ENCODE measurements at regions not wholly inside any gene's neighbourhood (a gene's known extent, or its start where the extent isn't known, plus 50 kb on each side); places are given as distances from the start of the nearest gene placed in this dataset.

- no peak for DNase-seq
- no peaks in the 10 kb centered on the region for H3K36me3 ChIP-seq
- no peaks in the 10 kb centered on the region for H3K4me1 ChIP-seq
- no peaks in the 10 kb centered on the region for H3K27me3 ChIP-seq
- no peaks in the 10 kb centered on the region for H3K9me3 ChIP-seq (replicated peaks)
- H3K27ac ChIP-seq, result no peak overlapping the region
- no peak overlapping the region for H3K4me3 ChIP-seq
These were observed 2042.2 kb downstream of the ARAP2 start for GRCh38 chr4:34202154-34202553.

GRCh38 chr4:34220601-34221000, 2023.7 kb downstream of the ARAP2 start:
- no peaks in the 10 kb centered on the region for H3K4me1 ChIP-seq
- no peaks in the 10 kb centered on the region for H3K27me3 ChIP-seq
- no peaks in the 10 kb centered on the region for H3K36me3 ChIP-seq
- DNase-seq, result no peak
- no peaks in the 10 kb centered on the region for H3K9me3 ChIP-seq (replicated peaks)
- no peak overlapping the region for H3K27ac ChIP-seq
- H3K4me3 ChIP-seq, result no peak overlapping the region

DNA sequence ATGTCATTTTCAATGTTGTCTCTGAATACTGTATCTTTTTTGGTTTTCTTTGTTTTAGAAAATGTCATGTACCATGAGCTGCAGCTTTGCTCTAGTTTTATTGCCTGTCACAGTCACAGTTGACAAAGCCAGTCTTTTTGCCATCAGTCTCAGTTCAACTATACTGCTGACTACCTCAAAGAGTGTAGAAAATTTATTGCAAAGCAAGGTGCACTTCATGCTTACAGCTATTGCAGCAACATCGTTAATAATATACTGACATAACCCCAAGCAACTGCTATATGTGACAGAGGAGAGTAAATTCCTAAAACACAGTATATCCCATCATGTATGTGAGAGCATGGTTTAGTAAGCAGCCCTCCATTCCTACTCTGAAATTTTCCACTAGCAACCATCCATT, 2022.3 kb downstream of the ARAP2 start:
- Histone ChIP-seq H3K27me3 (no peaks in the 10 kb centered on the region), H3K36me3 (no peaks in the 10 kb centered on the region), H3K27ac (no peak overlapping the region), H3K9me3 (replicated peaks) (no peaks in the 10 kb centered on the region), H3K4me3 (no peak overlapping the region), H3K4me1 (no peaks in the 10 kb centered on the region)
- DNase-seq, result no peak

GRCh38 chr4:34236118-34236517, 2008.2 kb downstream of the ARAP2 start:
- H3K27ac ChIP-seq, result no peak overlapping the region
- H3K27me3 ChIP-seq, result no peaks in the 10 kb centered on the region
- H3K36me3 ChIP-seq, result no peaks in the 10 kb centered on the region
- DNase-seq, result no peak
- H3K9me3 ChIP-seq (replicated peaks), result no peaks in the 10 kb centered on the region
- H3K4me1 ChIP-seq, result no peaks in the 10 kb centered on the region
- no peak overlapping the region for H3K4me3 ChIP-seq

DNA sequence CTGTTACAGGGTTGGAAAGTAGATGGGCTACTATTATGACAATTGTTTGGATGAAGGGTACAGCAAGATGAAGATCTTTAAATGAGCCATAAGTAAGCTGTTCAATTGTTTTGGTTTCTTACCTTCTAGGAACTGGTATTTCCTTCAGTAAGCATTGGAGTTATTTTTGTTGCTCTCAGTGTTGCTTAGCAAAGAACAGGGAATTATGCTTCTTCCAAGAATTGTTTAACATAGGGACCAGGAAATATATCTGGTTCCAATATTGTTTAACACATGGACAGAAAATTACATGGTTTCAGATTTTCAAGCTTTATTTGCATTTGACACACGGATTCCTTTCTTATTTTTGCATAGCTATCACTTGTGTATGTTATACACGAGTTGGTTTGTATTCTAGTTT, 1999.0 kb downstream of the ARAP2 start:
- no peaks in the 10 kb centered on the region for H3K36me3 ChIP-seq
- DNase-seq, result no peak
- H3K27ac ChIP-seq, result no peak overlapping the region
- H3K4me1 ChIP-seq, result no peaks in the 10 kb centered on the region
- H3K4me3 ChIP-seq, result no peak overlapping the region
- no peaks in the 10 kb centered on the region for H3K27me3 ChIP-seq
- no peaks in the 10 kb centered on the region for H3K9me3 ChIP-seq (replicated peaks)

DNA sequence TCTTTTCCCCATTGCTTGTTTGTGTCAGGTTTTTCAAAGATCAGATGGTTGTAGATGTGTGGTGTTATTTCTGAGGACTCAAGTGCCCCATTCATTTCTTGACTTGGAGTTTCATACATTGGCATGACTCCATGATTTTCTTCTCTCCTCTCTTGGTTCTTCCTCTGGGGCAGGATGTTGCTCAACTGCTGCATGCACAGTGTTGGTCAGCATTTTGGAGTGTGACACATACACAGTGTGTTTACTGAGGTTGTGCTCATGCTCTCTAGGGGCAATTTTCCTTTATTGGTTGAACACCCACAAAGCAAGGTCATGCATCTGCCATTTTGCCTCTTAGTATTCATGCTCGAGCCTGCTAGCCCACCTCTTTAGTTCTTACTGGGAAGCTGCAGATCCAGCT, 1993.8 kb downstream of the ARAP2 start:
- DNase-seq, result no peak
- H3K4me3 ChIP-seq, result no peak overlapping the region
- H3K36me3 ChIP-seq, result no peaks in the 10 kb centered on the region
- H3K9me3 ChIP-seq (replicated peaks), result no peaks in the 10 kb centered on the region
- H3K4me1 ChIP-seq, result no peaks in the 10 kb centered on the region
- no peak overlapping the region for H3K27ac ChIP-seq
- no peaks in the 10 kb centered on the region for H3K27me3 ChIP-seq

DNA sequence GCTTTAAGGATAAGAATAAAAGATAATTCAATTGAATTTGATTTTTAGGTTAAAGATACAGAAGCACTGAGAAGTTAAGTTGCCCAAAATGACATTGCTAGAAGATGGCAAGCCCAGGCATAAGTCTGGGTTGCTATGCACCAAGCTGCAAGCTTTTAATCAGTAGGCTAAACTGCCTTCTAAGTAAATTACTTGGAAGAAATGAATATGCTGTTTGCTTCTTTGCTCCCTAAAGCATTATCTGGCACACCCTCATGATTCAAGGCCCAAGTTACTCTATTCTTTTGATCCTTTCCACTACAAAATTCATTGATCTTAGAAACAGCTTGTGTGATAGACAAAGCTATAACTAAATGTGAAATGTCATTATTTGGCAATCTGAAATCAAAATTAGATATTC, 1991.1 kb downstream of the ARAP2 start:
- Histone ChIP-seq H3K27me3 (no peaks in the 10 kb centered on the region), H3K9me3 (replicated peaks) (no peaks in the 10 kb centered on the region), H3K4me1 (no peaks in the 10 kb centered on the region), H3K4me3 (no peak overlapping the region), H3K36me3 (no peaks in the 10 kb centered on the region), H3K27ac (no peak overlapping the region)
- DNase-seq, result no peak

DNA sequence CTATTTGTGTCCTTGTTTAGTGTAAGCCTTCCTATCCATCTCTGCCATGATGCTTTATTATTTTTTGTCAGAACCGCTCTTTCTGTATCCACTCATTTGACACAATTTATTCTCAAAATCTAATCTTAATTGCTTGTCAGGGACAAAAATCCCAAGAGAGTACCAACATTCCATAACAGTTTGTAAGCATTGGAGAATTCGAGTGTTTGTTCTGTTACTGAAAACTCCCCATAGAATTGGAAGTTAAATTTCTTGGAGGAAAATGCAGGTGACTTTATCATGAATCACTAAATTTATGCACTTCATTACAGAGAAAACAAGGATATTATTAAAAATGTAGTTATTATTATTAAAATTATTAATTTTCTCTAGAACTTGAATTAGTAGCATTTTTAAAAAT, 1986.1 kb downstream of the ARAP2 start:
- no peak for DNase-seq
- no peaks in the 10 kb centered on the region for H3K4me1 ChIP-seq
- H3K9me3 ChIP-seq (replicated peaks), result no peaks in the 10 kb centered on the region

DNA sequence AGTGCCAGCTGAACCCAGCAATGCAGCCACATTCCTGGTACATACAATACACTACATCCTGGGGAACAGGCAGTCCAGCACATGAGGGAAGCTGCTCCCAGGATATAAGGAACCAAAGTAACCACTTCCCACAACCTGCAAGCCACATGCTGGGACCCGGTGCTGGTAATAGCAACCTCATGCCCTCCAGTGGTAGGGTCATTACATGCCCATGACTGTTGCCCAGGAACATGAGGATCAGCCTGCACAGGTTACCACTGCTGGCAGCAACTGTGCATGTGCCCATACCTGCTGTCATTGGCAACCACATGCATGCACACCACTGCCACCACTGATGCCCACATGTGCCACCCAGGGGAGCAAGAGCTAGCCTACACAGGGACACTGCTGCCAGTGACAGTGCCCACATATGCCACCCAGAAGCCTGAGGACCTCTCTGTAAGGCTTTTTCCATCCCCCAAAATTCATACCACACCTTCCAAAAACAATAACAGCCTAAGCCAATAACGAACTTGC, 1982.5 kb downstream of the ARAP2 start:
- Histone ChIP-seq H3K4me3 (no peak overlapping the region), H3K36me3 (no peaks in the 10 kb centered on the region), H3K27me3 (no peaks in the 10 kb centered on the region), H3K9me3 (replicated peaks) (no peaks in the 10 kb centered on the region), H3K4me1 (no peaks in the 10 kb centered on the region), H3K27ac (no peak overlapping the region)
- DNase-seq, result no peak

More for the DNA sequence above, 1986.1 kb downstream of the ARAP2 start:
- Histone ChIP-seq H3K4me3 (no peak overlapping the region), H3K36me3 (no peaks in the 10 kb centered on the region), H3K27me3 (no peaks in the 10 kb centered on the region), H3K27ac (no peak overlapping the region)

DNA sequence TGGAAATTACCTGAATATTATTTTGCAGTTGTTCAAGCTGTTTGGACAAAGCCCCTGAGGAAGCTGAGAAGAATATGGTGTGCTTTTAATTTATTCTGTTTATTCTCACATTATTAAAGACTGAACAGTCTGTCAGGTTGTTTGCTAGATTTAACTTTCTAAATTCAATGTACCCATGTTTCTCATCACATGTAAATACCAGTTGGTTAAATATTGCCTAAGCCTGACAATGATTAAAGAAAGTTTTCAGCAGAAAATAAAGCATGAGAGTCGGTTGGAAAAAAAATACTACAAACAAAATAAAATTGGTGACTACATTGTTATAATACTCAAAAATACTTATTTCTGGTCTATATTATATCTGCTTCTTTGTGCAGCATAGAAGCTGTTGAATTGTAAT, 1974.7 kb downstream of the ARAP2 start:
- Histone ChIP-seq H3K27me3 (no peaks in the 10 kb centered on the region), H3K4me1 (peaks cover 3% of the 10 kb centered on the region; the same call in 1 of the 2 replicates), H3K4me3 (no peak overlapping the region)

GRCh38 chr4:34271479-34272355, 1972.6 kb downstream of the ARAP2 start:
- peak in 1 of 2 experiments; percentile 12 for DNase-seq
- H3K4me3 ChIP-seq, result no peak overlapping the region
- H3K27me3 ChIP-seq, result no peaks in the 10 kb centered on the region
- H3K9me3 ChIP-seq (replicated peaks), result no peaks in the 10 kb centered on the region
- no peaks in the 10 kb centered on the region for H3K36me3 ChIP-seq
- no peak overlapping the region for H3K27ac ChIP-seq
- peaks cover 3% of the 10 kb centered on the region; the same call in 1 of the 2 replicates for H3K4me1 ChIP-seq

More for the DNA sequence above, 1974.7 kb downstream of the ARAP2 start:
- no peak for DNase-seq
- H3K36me3 ChIP-seq, result no peaks in the 10 kb centered on the region
- no peak overlapping the region for H3K27ac ChIP-seq
- no peaks in the 10 kb centered on the region for H3K9me3 ChIP-seq (replicated peaks)

GRCh38 chr4:34279011-34279410, 1965.3 kb downstream of the ARAP2 start:
- Histone ChIP-seq H3K9me3 (replicated peaks) (no peaks in the 10 kb centered on the region), H3K4me3 (no peak overlapping the region), H3K27ac (no peak overlapping the region), H3K27me3 (no peaks in the 10 kb centered on the region), H3K4me1 (no peaks in the 10 kb centered on the region), H3K36me3 (no peaks in the 10 kb centered on the region)
- DNase-seq, result no peak

GRCh38 chr4:34280131-34280530, 1964.2 kb downstream of the ARAP2 start:
- H3K9me3 ChIP-seq (replicated peaks), result no peaks in the 10 kb centered on the region
- no peak overlapping the region for H3K27ac ChIP-seq
- no peaks in the 10 kb centered on the region for H3K36me3 ChIP-seq
- no peak for DNase-seq
- no peak overlapping the region for H3K4me3 ChIP-seq
- H3K27me3 ChIP-seq, result no peaks in the 10 kb centered on the region
- H3K4me1 ChIP-seq, result no peaks in the 10 kb centered on the region

DNA sequence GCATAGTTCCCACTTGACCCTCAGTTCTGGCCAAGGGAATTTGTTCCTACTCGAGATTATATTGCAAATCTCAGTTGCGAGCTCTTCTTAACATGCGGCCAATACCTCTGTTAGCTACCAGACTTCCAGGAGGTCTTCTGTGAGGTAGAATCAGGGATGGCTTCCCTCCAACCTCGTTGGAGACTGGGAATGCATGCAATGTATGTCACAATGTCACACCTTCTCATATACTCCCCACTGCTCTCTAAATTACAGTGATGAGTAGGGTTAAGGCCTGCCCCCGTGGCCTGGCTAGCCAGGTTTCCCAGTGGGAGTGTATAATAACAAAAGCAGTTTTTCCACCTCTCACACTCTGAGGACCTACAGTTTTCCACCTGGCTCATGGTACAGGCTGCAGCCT, 1962.5 kb downstream of the ARAP2 start:
- H3K4me3 ChIP-seq, result no peak overlapping the region
- H3K27ac ChIP-seq, result no peak overlapping the region
- no peaks in the 10 kb centered on the region for H3K27me3 ChIP-seq
- no peaks in the 10 kb centered on the region for H3K36me3 ChIP-seq
- no peaks in the 10 kb centered on the region for H3K9me3 ChIP-seq (replicated peaks)
- no peak for DNase-seq
- H3K4me1 ChIP-seq, result no peaks in the 10 kb centered on the region

DNA sequence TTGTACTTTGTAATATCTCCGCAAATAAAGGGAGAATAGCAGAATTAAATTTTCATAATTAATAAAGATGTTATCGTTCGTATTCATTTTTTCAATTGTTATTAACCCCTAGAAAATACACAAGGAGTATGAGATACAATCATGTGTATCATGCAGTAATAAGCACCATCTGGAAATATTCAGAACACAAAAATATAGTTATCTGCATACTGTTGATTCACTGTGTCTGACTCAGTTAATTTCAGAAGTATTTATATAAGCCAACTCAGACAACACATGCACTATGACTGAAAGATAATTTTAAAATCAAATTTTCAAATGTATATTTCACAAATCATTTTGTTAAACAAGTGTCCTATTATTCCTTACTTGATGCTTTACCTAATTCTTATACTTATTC, 1954.8 kb downstream of the ARAP2 start:
- Histone ChIP-seq H3K4me1 (no peaks in the 10 kb centered on the region), H3K27ac (no peak overlapping the region), H3K9me3 (replicated peaks) (no peaks in the 10 kb centered on the region), H3K36me3 (no peaks in the 10 kb centered on the region), H3K27me3 (no peaks in the 10 kb centered on the region), H3K4me3 (no peak overlapping the region)
- DNase-seq, result no peak

DNA sequence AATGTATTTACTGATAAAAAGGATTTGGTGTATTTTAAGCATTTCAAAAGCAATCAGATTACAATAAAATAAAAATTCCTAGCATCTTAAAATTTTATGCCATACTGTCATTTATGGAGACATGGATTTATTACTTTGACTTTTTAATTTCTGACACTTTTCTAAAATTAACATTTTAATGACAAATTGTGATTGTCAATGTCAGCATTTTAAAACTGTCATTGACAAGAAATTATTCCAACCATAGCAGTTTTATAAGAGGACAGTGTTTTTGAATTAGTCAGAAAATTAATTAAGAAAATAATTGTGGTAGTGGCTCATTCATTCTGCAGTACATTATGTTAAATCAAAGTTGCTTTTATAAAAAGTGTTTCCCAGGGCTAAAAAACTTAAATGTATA, 1954.4 kb downstream of the ARAP2 start:
- Histone ChIP-seq H3K9me3 (replicated peaks) (no peaks in the 10 kb centered on the region), H3K4me3 (no peak overlapping the region), H3K4me1 (no peaks in the 10 kb centered on the region), H3K27ac (no peak overlapping the region), H3K27me3 (no peaks in the 10 kb centered on the region), H3K36me3 (no peaks in the 10 kb centered on the region)
- DNase-seq, result no peak
